B cell (primary cell): ENCODE measurements at regions not wholly inside any gene's neighbourhood (a gene's known extent, or its start where the extent isn't known, plus 50 kb on each side); places are given as distances from the start of the nearest gene placed in this dataset.

Experiments
- ATAC-seq: fragments of 200-7000 bp; cut with Tn5 transposase; one replicate; pipeline ENCODE4 v1.10.0; 2021; ENCODE audit warnings: low read depth, mild to moderate bottlenecking, moderate number of reproducible peaks, moderate library complexity
- CTCF ChIA-PET: fragments of 350-600 bp; sonication (Branson Sonifier 250); formaldehyde crosslinking; loops from one replicate; lab custom pipeline; 2021; ENCODE audit warnings: antibody characterized with exemption, inconsistent platforms; lab: Charles Lee
- POLR2A ChIA-PET: fragments of 350-600 bp; sonication (Branson Sonifier 250); formaldehyde crosslinking; loops from one replicate; lab custom pipeline; 2021; ENCODE audit warnings: antibody characterized with exemption; lab: Charles Lee
- DNase-seq: peaks from one replicate; pipeline ENCODE4 v3.0.0; 2013
- H2AFZ ChIP-seq: 2 replicates; pipeline ENCODE4 v1.6.1; 2012; ENCODE audit warnings: mild to moderate bottlenecking, low read depth, low read length; ENCODE audit not compliant: insufficient read depth, poor library complexity, severe bottlenecking
- H3K27ac ChIP-seq, 2 donors: 1 replicate in 1 of 2; 2 replicates in 1 of 2; pipeline ENCODE4 v1.5.1; 2012 to 2013; ENCODE audit warnings: low read length in 2 of 2, mild to moderate bottlenecking in 2 of 2, moderate library complexity in 1 of 2
- H3K27me3 ChIP-seq, 4 experiments: fragments of 200-600 bp in 1 of 4; sonication (generic) in 1 of 4; replicated peaks in 1 of 4; 1 replicate in 2 of 4; 2 replicates in 2 of 4; pipeline versions ENCODE4 v1.6.1 to v1.7.0; 2013 to 2016; ENCODE audit warnings: low read length in 3 of 4, mild to moderate bottlenecking in 2 of 4, mixed read lengths in 1 of 4, moderate library complexity in 1 of 4; ENCODE audit not compliant: insufficient read depth in 4 of 4, control insufficient read depth in 3 of 4; ENCODE audit errors: control extremely low read depth in 1 of 4
- H3K36me3 ChIP-seq, 2 experiments: replicated peaks in 1 of 2; 1 replicate in 1 of 2; 2 replicates in 1 of 2; pipeline versions ENCODE4 v1.6.1 to v1.7.1; 2013; ENCODE audit warnings: low read length in 1 of 2; ENCODE audit not compliant: insufficient read depth in 2 of 2, control insufficient read depth in 1 of 2; ENCODE audit errors: control extremely low read depth in 1 of 2, extremely low read depth in 1 of 2
- H3K4me1 ChIP-seq, 2 donors: fragments of 200-600 bp in 1 of 2; sonication (generic) in 1 of 2; 1 replicate in 1 of 2; 2 replicates in 1 of 2; pipeline versions ENCODE4 v1.5.1 to v1.6.1; 2013 to 2017; ENCODE audit warnings: low read length in 2 of 2; ENCODE audit not compliant: control insufficient read depth in 2 of 2, insufficient read depth in 2 of 2
- H3K4me2 ChIP-seq: replicated peaks from 2 replicates; pipeline ENCODE3; 2012; ENCODE audit warnings: mild to moderate bottlenecking, low read depth, low read length; ENCODE audit not compliant: poor library complexity, severe bottlenecking
- H3K4me3 ChIP-seq, 5 experiments: fragments of 200-600 bp in 1 of 5; sonication (generic) in 1 of 5; 1 replicate in 3 of 5; 2 replicates in 2 of 5; pipeline versions ENCODE4 v1.5.1 to v1.7.0; 2011 to 2016; ENCODE audit warnings: low read length in 4 of 5, mild to moderate bottlenecking in 4 of 5, low read depth in 2 of 5, control low read depth in 1 of 5, moderate library complexity in 1 of 5; ENCODE audit not compliant: insufficient read depth in 1 of 5; ENCODE audit errors: control extremely low read depth in 1 of 5, extremely low read depth in 1 of 5
- H3K79me2 ChIP-seq: fragments of 200-600 bp; sonication (generic); one replicate; pipeline ENCODE4 v1.6.0; 2016; ENCODE audit warnings: low read length; ENCODE audit not compliant: control insufficient read depth, insufficient read depth
- H3K9ac ChIP-seq: fragments of 200-600 bp; sonication (generic); 2 replicates; pipeline ENCODE4 v1.6.1; 2017; ENCODE audit warnings: mild to moderate bottlenecking, low read length, moderate library complexity
- H3K9me3 ChIP-seq, 3 donors: one replicate each; pipeline versions ENCODE4 v1.6.1 to v1.7.1; 2013; ENCODE audit warnings: low read length in 2 of 3; ENCODE audit not compliant: control insufficient read depth in 2 of 3, insufficient read depth in 1 of 3; ENCODE audit errors: control extremely low read depth in 1 of 3
- H4K20me1 ChIP-seq: 2 replicates; pipeline ENCODE4 v1.6.0; 2012; ENCODE audit warnings: mild to moderate bottlenecking, low read length; ENCODE audit not compliant: insufficient read depth, control insufficient read depth, poor library complexity, severe bottlenecking
- H3K27ac Mint-ChIP-seq: one replicate; pipeline ENCODE4 v1.8.0; 2021; ENCODE audit warnings: mixed read lengths
- H3K27me3 Mint-ChIP-seq: one replicate; pipeline ENCODE4 v1.8.0; 2021; ENCODE audit warnings: mixed read lengths
- H3K4me1 Mint-ChIP-seq: one replicate; pipeline ENCODE4 v1.8.0; 2021; ENCODE audit warnings: mixed read lengths
- H3K4me3 Mint-ChIP-seq: one replicate; pipeline ENCODE4 v1.8.0; 2021; ENCODE audit warnings: mixed read lengths
- H3K9me3 Mint-ChIP-seq: one replicate; pipeline ENCODE4 v1.8.0; 2022; ENCODE audit warnings: mixed read lengths; ENCODE audit not compliant: insufficient read depth
- EZH2 ChIP-seq: IDR thresholded peaks from 2 replicates; pipeline ENCODE4 v1.6.1; 2012; ENCODE audit warnings: borderline replicate concordance, low read depth, mild to moderate bottlenecking, moderate library complexity, low read length; ENCODE audit not compliant: insufficient read depth, poor library complexity, severe bottlenecking
- WGBS: methylation state at CpG from one replicate; pipeline ENCODE4 v1.1.5; 2013; ENCODE audit warnings: missing lambda C conversion rate; ENCODE audit not compliant: insufficient coverage; 5-methylcytosine and 5-hydroxymethylcytosine counted together
- intact Hi-C: fragments of 100-400 bp; cut with micrococcal nuclease; formaldehyde crosslinking; loops from one replicate; pipeline ENCODE4 v1.10.0; 2022
- TF ChIP-seq, protein P1 (sequence below): fragments of 200-600 bp; IDR thresholded peaks from one replicate; pipeline ENCODE4 v1.8.0; 2022; ENCODE audit warnings: antibody characterized with exemption, mild to moderate bottlenecking

- Histone ChIP-seq H3K27ac (no peak overlapping the region), H3K4me2 (no peak overlapping the region), H3K36me3 (no peaks in the 10 kb centered on the region), H3K4me3 (no peak overlapping the region), H2AFZ (no peak overlapping the region), H3K79me2 (no peaks in the 10 kb centered on the region), H3K4me1 (no peaks in the 10 kb centered on the region), H4K20me1 (no peaks in the 10 kb centered on the region), H3K9ac (no peak overlapping the region), H3K27me3 (no peaks in the 10 kb centered on the region), H3K9me3 (no peaks in the 10 kb centered on the region)
- Mint-ChIP-seq H3K4me1 (no peaks in the 10 kb centered on the region), H3K9me3 (no peaks in the 10 kb centered on the region), H3K27ac (no peak overlapping the region), H3K27me3 (no peaks in the 10 kb centered on the region), H3K4me3 (no peak overlapping the region)
- ATAC-seq (no peak), DNase-seq (no peak)
- no peak for TF ChIP-seq EZH2
- TF ChIP-seq, protein P1, sequence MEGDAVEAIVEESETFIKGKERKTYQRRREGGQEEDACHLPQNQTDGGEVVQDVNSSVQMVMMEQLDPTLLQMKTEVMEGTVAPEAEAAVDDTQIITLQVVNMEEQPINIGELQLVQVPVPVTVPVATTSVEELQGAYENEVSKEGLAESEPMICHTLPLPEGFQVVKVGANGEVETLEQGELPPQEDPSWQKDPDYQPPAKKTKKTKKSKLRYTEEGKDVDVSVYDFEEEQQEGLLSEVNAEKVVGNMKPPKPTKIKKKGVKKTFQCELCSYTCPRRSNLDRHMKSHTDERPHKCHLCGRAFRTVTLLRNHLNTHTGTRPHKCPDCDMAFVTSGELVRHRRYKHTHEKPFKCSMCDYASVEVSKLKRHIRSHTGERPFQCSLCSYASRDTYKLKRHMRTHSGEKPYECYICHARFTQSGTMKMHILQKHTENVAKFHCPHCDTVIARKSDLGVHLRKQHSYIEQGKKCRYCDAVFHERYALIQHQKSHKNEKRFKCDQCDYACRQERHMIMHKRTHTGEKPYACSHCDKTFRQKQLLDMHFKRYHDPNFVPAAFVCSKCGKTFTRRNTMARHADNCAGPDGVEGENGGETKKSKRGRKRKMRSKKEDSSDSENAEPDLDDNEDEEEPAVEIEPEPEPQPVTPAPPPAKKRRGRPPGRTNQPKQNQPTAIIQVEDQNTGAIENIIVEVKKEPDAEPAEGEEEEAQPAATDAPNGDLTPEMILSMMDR: no peak
- ChIA-PET POLR2A (no interaction called here), CTCF (no interaction called here)
- intact Hi-C loops: no loop called here
- WGBS: 100% methylated on average over 3 of the region's 6 CpGs
These were observed 176.0 kb upstream of the FREM1 start for GRCh38 chr9:15086156-15086763.

DNA sequence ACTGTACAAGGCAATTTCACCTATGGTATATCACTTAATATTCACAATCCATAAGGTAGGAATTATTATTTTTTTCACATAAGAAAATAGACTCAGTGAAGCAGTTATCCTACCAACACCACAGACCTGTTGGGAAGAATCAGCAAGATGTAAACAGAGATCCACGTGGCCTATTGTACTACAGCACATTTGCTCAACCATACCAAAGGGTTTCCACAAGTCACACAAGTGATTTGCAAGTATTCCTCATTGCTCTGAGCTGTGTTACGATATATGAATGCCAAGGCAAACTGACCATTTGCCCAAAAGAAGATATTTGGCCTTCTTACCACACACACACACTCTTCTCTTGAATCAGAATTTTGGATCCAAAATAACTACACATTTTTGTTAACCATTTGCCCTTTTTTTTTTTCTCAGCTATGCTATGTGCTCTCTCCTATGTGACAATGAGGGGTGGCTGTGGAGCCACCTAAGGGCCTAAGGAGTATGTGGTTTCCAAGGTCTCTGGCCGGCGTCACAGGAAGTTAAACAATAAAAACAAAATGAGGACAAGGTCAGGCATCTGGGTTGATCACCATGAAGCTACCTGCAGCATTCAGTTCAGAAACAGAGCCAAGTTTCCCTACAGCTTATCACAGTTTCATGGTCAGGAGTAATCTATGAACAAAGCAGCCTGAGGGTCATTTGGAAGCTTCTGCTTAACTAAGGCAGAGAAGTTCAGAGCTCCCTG is 171.0 kb upstream of the FREM1 start:
- CTCF ChIA-PET: interaction anchor here (0.6 kb wide), 1 partner anchor 131 kb away, joined by 6 read pairs; no protein-coding TSS in a partner anchor
- no peak for DNase-seq
- no peaks in the 10 kb centered on the region for H3K9me3 ChIP-seq
- Mint-ChIP-seq H3K9me3 (peaks cover 2% of the 10 kb centered on the region), H3K4me3 (no peak overlapping the region), H3K4me1 (no peaks in the 10 kb centered on the region), H3K27ac (no peak overlapping the region), H3K27me3 (no peaks in the 10 kb centered on the region)
- intact Hi-C loops: no loop called here
- no peak overlapping the region for H2AFZ ChIP-seq
- ATAC-seq: no peak
- 68% methylated on average over 4 of the region's 4 CpGs for WGBS
- H3K4me1 ChIP-seq: no peaks in the 10 kb centered on the region
- H3K9ac ChIP-seq: no peak overlapping the region
- peaks cover 0 to 1% (median 0%) of the 10 kb centered on the region in 4 experiments for H3K27me3 ChIP-seq
- H4K20me1 ChIP-seq: no peaks in the 10 kb centered on the region
- TF ChIP-seq, protein P1: no peak
- TF ChIP-seq EZH2: no peak
- H3K4me2 ChIP-seq: no peak overlapping the region
- POLR2A ChIA-PET: no interaction called here
- H3K79me2 ChIP-seq: no peaks in the 10 kb centered on the region
- H3K4me3 ChIP-seq: no peak overlapping the region
- no peaks in the 10 kb centered on the region for H3K36me3 ChIP-seq
- no peak overlapping the region for H3K27ac ChIP-seq
